H1 (cell line): ENCODE measurements at regions not wholly inside any gene's neighbourhood (a gene's known extent, or its start where the extent isn't known, plus 50 kb on each side); places are given as distances from the start of the nearest gene placed in this dataset.

Source experiments
- BACH1 ChIP-seq: IDR thresholded peaks from 2 replicates; pipeline ENCODE4 v1.6.1; 2012; ENCODE audit warnings: low read length, improper control_type of control experiment
- CTBP2 ChIP-seq: IDR thresholded peaks from 2 replicates; pipeline ENCODE4 v1.7.0; 2011; ENCODE audit warnings: borderline replicate concordance, mild to moderate bottlenecking, moderate library complexity, mixed read lengths, low read length; ENCODE audit not compliant: insufficient read depth, insufficient read length
- EZH2 ChIP-seq: fragments of 200-600 bp; sonication (generic); IDR thresholded peaks from 2 replicates; pipeline ENCODE4 v1.7.1; 2012; ENCODE audit warnings: low read depth, mild to moderate bottlenecking, moderate library complexity, low read length, inconsistent platforms; ENCODE audit not compliant: severe bottlenecking
- HDAC6 ChIP-seq: IDR thresholded peaks from one replicate; pipeline ENCODE4 v1.7.1; 2012; ENCODE audit warnings: low read depth, mild to moderate bottlenecking, inconsistent platforms, low read length, moderate library complexity
- MAFK ChIP-seq: IDR thresholded peaks from 2 replicates; pipeline ENCODE4 v1.6.1; 2012; ENCODE audit warnings: low read depth, mild to moderate bottlenecking, improper control_type of control experiment, low read length
- NRF1 ChIP-seq: IDR thresholded peaks from 2 replicates; pipeline ENCODE4 v1.6.1; 2011; ENCODE audit warnings: mild to moderate bottlenecking, low read depth, low read length, improper control_type of control experiment
- POLR2AphosphoS5 ChIP-seq: IDR thresholded peaks from 2 replicates; pipeline ENCODE4 v1.6.1; 2011; ENCODE audit warnings: low read depth, low read length
- SIX5 ChIP-seq: IDR thresholded peaks from 2 replicates; pipeline ENCODE4 v1.6.1; 2011; ENCODE audit warnings: mild to moderate bottlenecking, low read depth, low read length
- SP1 ChIP-seq: IDR thresholded peaks from 2 replicates; pipeline ENCODE4 v1.6.1; 2011; ENCODE audit warnings: low read depth, low read length
- TAF7 ChIP-seq: optimal IDR thresholded peaks from 2 replicates; pipeline ENCODE3; 2011; ENCODE audit warnings: low read depth, mild to moderate bottlenecking, inconsistent platforms, low read length, moderate library complexity, borderline replicate concordance
- YY1 ChIP-seq: IDR thresholded peaks from 2 replicates; pipeline ENCODE4 v1.6.1; 2011; ENCODE audit warnings: low read depth, mild to moderate bottlenecking, low read length
- TF ChIP-seq, protein P1 (sequence below), 3 experiments: IDR thresholded peaks; 1 replicate in 2 of 3; 2 replicates in 1 of 3; pipeline versions ENCODE4 v1.5.1 to v1.6.1; 2011; ENCODE audit warnings: low read length in 3 of 3, mild to moderate bottlenecking in 3 of 3, inconsistent platforms in 2 of 3, low read depth in 1 of 3, moderate library complexity in 1 of 3; ENCODE audit not compliant: insufficient read depth in 1 of 3; ENCODE audit errors: control extremely low read depth in 1 of 3

- TF ChIP-seq CTBP2 (no peak), BACH1 (no peak), SP1 (0 out of 2 replicates have a peak, but pooled peaks have one; percentile 4), SIX5 (no peak), EZH2 (peak; percentile 27), POLR2AphosphoS5 (no peak), YY1 (no peak), TAF7 (peak; percentile 25), MAFK (no peak), HDAC6 (no peak), NRF1 (no peak)
- TF ChIP-seq, protein P1, sequence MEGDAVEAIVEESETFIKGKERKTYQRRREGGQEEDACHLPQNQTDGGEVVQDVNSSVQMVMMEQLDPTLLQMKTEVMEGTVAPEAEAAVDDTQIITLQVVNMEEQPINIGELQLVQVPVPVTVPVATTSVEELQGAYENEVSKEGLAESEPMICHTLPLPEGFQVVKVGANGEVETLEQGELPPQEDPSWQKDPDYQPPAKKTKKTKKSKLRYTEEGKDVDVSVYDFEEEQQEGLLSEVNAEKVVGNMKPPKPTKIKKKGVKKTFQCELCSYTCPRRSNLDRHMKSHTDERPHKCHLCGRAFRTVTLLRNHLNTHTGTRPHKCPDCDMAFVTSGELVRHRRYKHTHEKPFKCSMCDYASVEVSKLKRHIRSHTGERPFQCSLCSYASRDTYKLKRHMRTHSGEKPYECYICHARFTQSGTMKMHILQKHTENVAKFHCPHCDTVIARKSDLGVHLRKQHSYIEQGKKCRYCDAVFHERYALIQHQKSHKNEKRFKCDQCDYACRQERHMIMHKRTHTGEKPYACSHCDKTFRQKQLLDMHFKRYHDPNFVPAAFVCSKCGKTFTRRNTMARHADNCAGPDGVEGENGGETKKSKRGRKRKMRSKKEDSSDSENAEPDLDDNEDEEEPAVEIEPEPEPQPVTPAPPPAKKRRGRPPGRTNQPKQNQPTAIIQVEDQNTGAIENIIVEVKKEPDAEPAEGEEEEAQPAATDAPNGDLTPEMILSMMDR (IDR thresholded peaks at IDR 0.05; ENCODE audit: control extremely low read depth in 1 of 3, insufficient read depth in 1 of 3, low read depth in 1 of 3, low read length in 3 of 3) = peak in 2 of 3 experiments; percentile 30; a peak in 2 of 4 replicates
Observed at GRCh38 chr1:38558500-38559445, 300.8 kb downstream of the RRAGC start (continued).
